IPS-18c (cell line): ENCODE measurements at regions not wholly inside any gene's neighbourhood (a gene's known extent, or its start where the extent isn't known, plus 50 kb on each side); places are given as distances from the start of the nearest gene placed in this dataset.
"Not testable (repeated sequence)": the region's sequence is repeated elsewhere in the genome, so short reads cannot be mapped to it uniquely, and the experiment has no call there.

ENCODE experiments used
- H3K4me3 ChIP-seq: 2 replicates; pipeline ENCODE4 v1.7.0; 2013; ENCODE audit warnings: low read depth, mild to moderate bottlenecking, low read length, moderate library complexity; ENCODE audit not compliant: insufficient read depth
- H3K9me3 ChIP-seq: one replicate; pipeline ENCODE4 v1.6.1; 2013; ENCODE audit warnings: mild to moderate bottlenecking, low read length, moderate library complexity; ENCODE audit not compliant: control insufficient read depth, insufficient read depth

- H3K9me3 ChIP-seq: no peaks in the 10 kb centered on the region
- no peak overlapping the region for H3K4me3 ChIP-seq
Observed at GRCh38 chr19:28063702-28064101, 1149.2 kb downstream of the UQCRFS1 start.

GRCh38 chr19:28061111-28061510 lies 1151.8 kb downstream of the UQCRFS1 start:
- Histone ChIP-seq H3K4me3 (no peak overlapping the region), H3K9me3 (no peaks in the 10 kb centered on the region)

- H3K9me3 ChIP-seq, H3K4me3 ChIP-seq: not testable (repeated sequence)
Observed at GRCh38 chr19:28057026-28057425, 1155.9 kb downstream of the UQCRFS1 start.

- Histone ChIP-seq H3K4me3 (no peak overlapping the region), H3K9me3 (no peaks in the 10 kb centered on the region)
Observed at GRCh38 chr19:28051047-28051446, 1161.9 kb downstream of the UQCRFS1 start.

GRCh38 chr19:28049875-28050274 lies 1163.1 kb downstream of the UQCRFS1 start:
- Histone ChIP-seq H3K9me3 (no peaks in the 10 kb centered on the region), H3K4me3 (no peak overlapping the region)

- no peaks in the 10 kb centered on the region for H3K9me3 ChIP-seq
- no peak overlapping the region for H3K4me3 ChIP-seq
Observed at GRCh38 chr19:28046932-28047331, 1166.0 kb downstream of the UQCRFS1 start.

DNA sequence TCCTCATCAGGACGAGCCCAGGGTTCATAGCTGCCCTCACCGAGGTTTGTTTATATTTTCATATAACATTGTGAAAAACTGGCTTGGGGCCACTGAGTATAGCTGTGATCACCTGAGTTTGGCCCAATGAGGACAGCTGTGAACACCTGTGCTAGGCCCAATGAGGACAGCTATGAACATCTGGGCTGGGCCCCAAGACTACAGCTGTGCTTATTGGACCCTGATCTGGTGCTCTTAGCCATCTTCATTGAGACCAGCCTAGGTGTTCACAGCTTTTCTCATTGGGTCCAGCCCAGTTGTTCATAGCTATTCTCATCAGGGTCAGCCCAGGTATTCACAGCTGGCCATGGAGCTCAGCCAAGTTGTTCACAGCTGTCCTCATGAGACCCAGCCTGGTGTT lies 1167.3 kb downstream of the UQCRFS1 start:
- H3K4me3 ChIP-seq: no peak overlapping the region
- H3K9me3 ChIP-seq: no peaks in the 10 kb centered on the region

- no peaks in the 10 kb centered on the region for H3K9me3 ChIP-seq
- H3K4me3 ChIP-seq: no peak overlapping the region
Observed at GRCh38 chr19:28044477-28044876, 1168.5 kb downstream of the UQCRFS1 start.

DNA sequence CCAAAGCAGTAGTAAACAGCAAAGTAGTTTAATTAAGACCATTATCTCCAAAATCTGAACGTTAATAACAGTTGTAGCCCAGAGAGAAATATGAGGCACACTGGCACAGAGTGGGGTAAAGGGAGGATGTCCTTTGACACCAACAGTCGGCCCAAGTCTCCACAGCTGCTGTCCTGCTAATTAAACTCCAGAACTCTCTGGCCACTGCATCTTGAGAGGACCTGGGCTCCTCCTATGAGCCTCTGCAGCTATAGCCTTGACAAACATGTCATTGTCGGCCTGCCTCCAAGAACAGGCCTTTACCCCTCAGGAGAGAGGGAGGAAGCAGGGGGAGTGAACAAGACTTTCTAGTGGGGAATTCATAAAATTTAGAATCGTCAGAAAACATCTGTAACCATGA lies 1170.4 kb downstream of the UQCRFS1 start:
- Histone ChIP-seq H3K4me3 (no peak overlapping the region), H3K9me3 (no peaks in the 10 kb centered on the region)

DNA sequence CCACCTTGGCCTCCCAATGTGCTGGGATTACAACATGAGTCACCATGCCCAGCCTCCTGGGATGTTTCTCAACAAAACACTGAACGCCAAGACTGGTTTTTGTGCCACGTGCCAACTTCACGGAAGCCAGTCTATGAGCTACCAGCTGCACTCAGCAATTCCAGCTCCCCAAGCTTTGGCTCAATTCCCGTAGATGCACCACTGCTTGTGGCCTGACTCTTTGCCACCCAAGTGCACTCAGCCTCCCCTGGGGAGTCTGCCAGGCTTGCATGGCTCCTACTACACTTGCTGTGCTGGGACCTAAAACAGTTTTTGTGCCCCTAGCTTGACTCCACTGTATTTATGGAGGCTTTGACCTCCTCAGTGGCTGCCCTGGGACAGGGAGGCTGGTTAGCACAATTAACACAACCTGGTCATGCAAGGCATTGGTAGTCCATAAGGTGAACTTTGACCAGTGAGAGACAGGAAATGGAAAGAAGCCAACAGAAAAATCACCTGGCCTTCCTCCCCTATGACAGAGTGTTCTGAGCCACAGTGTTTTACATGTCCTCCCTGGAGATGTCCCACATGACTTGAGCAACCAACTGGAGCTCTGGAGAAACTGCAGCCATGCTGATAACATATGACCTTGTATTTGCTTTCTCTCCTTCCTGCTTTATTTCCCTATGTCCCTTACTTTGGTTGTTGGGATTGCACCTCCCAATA lies 1173.1 kb downstream of the UQCRFS1 start:
- Histone ChIP-seq H3K9me3 (no peaks in the 10 kb centered on the region), H3K4me3 (no peak overlapping the region)

GRCh38 chr19:28037186-28037585 lies 1175.8 kb downstream of the UQCRFS1 start:
- no peak overlapping the region for H3K4me3 ChIP-seq
- no peaks in the 10 kb centered on the region for H3K9me3 ChIP-seq

GRCh38 chr19:28036486-28036885 lies 1176.5 kb downstream of the UQCRFS1 start:
- H3K9me3 ChIP-seq: peaks cover 2% of the 10 kb centered on the region
- no peak overlapping the region for H3K4me3 ChIP-seq

DNA sequence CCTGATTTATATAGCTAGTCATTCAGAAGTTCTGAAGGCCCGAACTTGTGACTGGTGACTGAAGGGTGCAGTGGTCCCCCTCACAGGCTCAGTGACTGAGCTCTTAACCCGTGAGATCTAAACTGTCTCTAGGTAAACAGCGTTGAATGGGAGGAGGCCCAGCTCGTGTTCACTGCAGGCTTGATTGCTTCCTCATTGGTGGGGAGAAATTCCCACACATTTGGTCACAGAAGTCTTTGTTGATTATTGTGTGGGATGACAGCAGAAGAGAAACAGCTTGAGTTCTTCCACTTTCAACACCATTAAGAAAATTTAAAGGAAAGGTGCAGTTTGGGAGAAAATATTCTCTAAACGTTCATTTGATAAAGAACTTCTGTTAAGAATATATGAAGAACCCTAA lies 1178.0 kb downstream of the UQCRFS1 start:
- H3K9me3 ChIP-seq: peaks cover 4% of the 10 kb centered on the region

GRCh38 chr19:28028881-28029444 lies 1184.0 kb downstream of the UQCRFS1 start:
- no peak overlapping the region for H3K4me3 ChIP-seq

More for the DNA sequence above, 1178.0 kb downstream of the UQCRFS1 start:
- no peak overlapping the region for H3K4me3 ChIP-seq

DNA sequence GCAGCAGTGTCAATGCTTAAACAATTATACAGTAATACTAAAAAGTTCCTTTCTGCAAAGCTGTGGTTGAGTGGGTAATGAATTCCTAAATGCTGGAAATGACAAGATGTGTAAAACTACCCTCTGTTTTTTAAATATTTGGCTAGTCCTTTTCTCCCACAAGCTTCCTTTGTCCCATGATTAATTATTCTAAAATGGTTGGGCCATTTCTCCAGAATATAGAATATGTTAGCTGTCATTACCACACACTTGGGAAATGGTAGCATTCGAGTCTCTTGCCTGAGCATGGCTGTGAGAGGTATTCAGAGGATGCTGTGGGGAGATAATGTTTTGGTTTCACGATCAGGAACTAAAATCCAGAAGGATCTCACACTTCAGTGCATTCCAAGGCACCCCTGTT lies 1185.8 kb downstream of the UQCRFS1 start:
- H3K9me3 ChIP-seq: peaks cover 4% of the 10 kb centered on the region

More at GRCh38 chr19:28028881-28029444, 1184.0 kb downstream of the UQCRFS1 start:
- peaks cover 4% of the 10 kb centered on the region for H3K9me3 ChIP-seq

DNA sequence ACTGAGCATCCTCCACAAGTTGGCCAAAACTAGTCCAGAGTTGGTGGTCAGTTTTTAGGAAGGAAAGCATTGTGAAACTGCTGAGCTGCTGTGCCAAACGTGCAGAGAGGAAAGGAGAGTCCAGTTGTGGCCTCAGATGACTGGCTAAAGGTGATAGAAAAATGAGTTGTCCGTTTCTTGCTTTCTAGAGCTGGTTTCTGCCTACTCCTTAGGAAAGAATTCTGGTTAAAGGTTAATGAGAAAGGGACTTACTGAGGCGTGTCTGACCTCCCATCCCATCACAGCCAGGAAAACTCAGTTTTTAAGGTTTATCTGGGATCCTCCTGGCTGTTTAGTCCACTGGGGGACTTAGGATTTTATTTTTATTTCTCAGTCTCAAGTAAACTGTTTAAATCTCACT lies 1186.3 kb downstream of the UQCRFS1 start:
- H3K4me3 ChIP-seq: no peak overlapping the region
- peaks cover 3% of the 10 kb centered on the region for H3K9me3 ChIP-seq

More for the DNA sequence above, 1185.8 kb downstream of the UQCRFS1 start:
- no peak overlapping the region for H3K4me3 ChIP-seq

DNA sequence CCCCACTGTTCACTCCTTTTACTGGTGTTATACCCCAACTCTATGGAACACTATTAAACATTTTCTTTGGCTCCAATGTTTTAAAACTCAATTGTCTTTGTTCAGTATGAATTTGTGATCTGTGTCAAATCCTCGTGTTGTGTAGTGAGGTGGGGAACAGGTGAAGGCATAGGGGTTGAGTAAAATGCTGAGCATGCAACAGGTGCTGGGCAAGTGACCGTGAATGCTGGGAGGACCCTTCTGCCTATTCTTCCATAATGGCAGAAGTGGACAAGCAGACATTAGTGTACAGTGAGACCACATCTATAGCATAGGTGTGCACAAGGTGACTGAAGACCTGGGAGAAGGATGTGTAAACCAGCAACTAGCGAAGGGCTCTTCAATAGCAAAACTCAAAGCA lies 1188.0 kb downstream of the UQCRFS1 start:
- H3K4me3 ChIP-seq: no peak overlapping the region
- no peaks in the 10 kb centered on the region for H3K9me3 ChIP-seq

DNA sequence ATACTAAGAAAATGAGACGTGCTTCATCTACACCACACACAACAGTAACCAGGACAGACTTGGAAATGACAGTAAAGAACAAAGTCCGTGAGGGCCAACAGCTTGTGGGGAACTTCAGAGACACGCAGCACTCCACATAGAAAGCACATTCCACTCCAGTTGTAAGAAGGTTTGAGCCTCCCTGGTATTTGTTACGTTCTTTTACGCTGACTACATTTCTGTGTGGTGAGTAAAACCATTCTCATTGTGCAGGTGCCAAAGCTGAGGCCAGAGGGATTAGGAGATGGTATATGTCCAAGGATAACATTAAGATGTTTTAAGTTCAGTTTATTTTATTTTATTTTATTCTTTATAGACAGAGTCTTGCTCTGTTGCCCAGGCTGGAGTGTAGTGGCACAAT lies 1189.9 kb downstream of the UQCRFS1 start:
- Histone ChIP-seq H3K4me3 (no peak overlapping the region), H3K9me3 (no peaks in the 10 kb centered on the region)

GRCh38 chr19:28022506-28022905 lies 1190.4 kb downstream of the UQCRFS1 start:
- Histone ChIP-seq H3K9me3 (no peaks in the 10 kb centered on the region), H3K4me3 (no peak overlapping the region)
